H4 (cell line): ENCODE measurements at regions not wholly inside any gene's neighbourhood (a gene's known extent, or its start where the extent isn't known, plus 50 kb on each side); places are given as distances from the start of the nearest gene placed in this dataset.
"Not testable (repeated sequence)": the region's sequence is repeated elsewhere in the genome, so short reads cannot be mapped to it uniquely, and the experiment has no call there.

Experiments used
- DNase-seq: peaks from one replicate; pipeline ENCODE4 v3.0.0-alpha.2; 2015; ENCODE audit warnings: low spot score

- DNase-seq = no peak
Measured at GRCh38 chr6:81624453-81624852, 128.0 kb downstream of the TENT5A start.

- no peak for DNase-seq
Measured at GRCh38 chr6:81623106-81623759, 129.2 kb downstream of the TENT5A start.

GRCh38 chr6:81621816-81622395 lies 130.6 kb downstream of the TENT5A start:
- DNase-seq = no peak

- DNase-seq = peak; percentile 7
Measured at GRCh38 chr6:81614292-81614691, 138.2 kb downstream of the TENT5A start.

- peak; percentile 25 for DNase-seq
Measured at GRCh38 chr6:81613606-81614005, 138.9 kb downstream of the TENT5A start.

- no peak for DNase-seq
Measured at GRCh38 chr6:81612136-81612535, 140.3 kb downstream of the TENT5A start.

- no peak for DNase-seq
Measured at GRCh38 chr6:81609736-81610135, 142.7 kb downstream of the TENT5A start.

- no peak for DNase-seq
Measured at GRCh38 chr6:81608776-81609175, 143.7 kb downstream of the TENT5A start.

GRCh38 chr6:81606965-81607381 lies 145.5 kb downstream of the TENT5A start:
- no peak for DNase-seq

- DNase-seq = no peak
Measured at GRCh38 chr6:81605526-81605925, 147.0 kb downstream of the TENT5A start.

GRCh38 chr6:81601918-81602317 lies 150.6 kb downstream of the TENT5A start:
- DNase-seq = no peak

GRCh38 chr6:81600488-81600887 lies 152.0 kb downstream of the TENT5A start:
- not testable (repeated sequence) for DNase-seq

GRCh38 chr6:81594501-81594900 lies 158.0 kb downstream of the TENT5A start:
- no peak for DNase-seq

- DNase-seq = no peak
Measured at GRCh38 chr6:81590314-81590691, 162.2 kb downstream of the TENT5A start.

GRCh38 chr6:81589465-81590313 lies 162.8 kb downstream of the TENT5A start:
- DNase-seq = no peak

- not testable (repeated sequence) for DNase-seq
Measured at GRCh38 chr6:81585686-81586085, 166.8 kb downstream of the TENT5A start.

- DNase-seq = not testable (repeated sequence)
Measured at GRCh38 chr6:81584156-81584555, 168.3 kb downstream of the TENT5A start.

- no peak for DNase-seq
Measured at GRCh38 chr6:81575442-81575841, 177.0 kb downstream of the TENT5A start.

GRCh38 chr6:81572020-81572419 lies 180.5 kb downstream of the TENT5A start:
- DNase-seq = peak; percentile 6

- no peak for DNase-seq
Measured at GRCh38 chr6:81570681-81571080, 181.8 kb downstream of the TENT5A start.

- no peak for DNase-seq
Measured at GRCh38 chr6:81568973-81569372, 183.5 kb downstream of the TENT5A start.

- no peak for DNase-seq
Measured at GRCh38 chr6:81565071-81565470, 187.4 kb downstream of the TENT5A start.
